ENCODE measurements at regions not wholly inside any gene's neighbourhood (a gene's known extent, or its start where the extent isn't known, plus 50 kb on each side); places are given as distances from the start of the nearest gene placed in this dataset.

- Histone ChIP-seq H3K36me3 (ENCODE audit: control insufficient read depth in 4 of 4, insufficient read depth in 4 of 4, low read length in 3 of 4) (no peaks in the 10 kb centered on the region), H3K4me3 (ENCODE audit: control insufficient read depth in 1 of 7, extremely low read depth in 1 of 7, insufficient read depth in 4 of 7, low read depth in 2 of 7, low read length in 6 of 7) (no peak overlapping the region), H3K27ac (ENCODE audit: insufficient read depth in 1 of 2, low read depth in 1 of 2, low read length in 2 of 2, poor library complexity in 1 of 2, severe bottlenecking in 2 of 2) (no peak overlapping the region), H3K9me3 (ENCODE audit: control extremely low read depth in 1 of 5, control insufficient read depth in 4 of 5, insufficient read depth in 2 of 5, low read depth in 1 of 5, low read length in 4 of 5) (peaks cover 0 to 4% (median 2%) of the 10 kb centered on the region in 5 experiments), H3K4me1 (ENCODE audit: control extremely low read depth in 1 of 4, control insufficient read depth in 4 of 4, insufficient read depth in 4 of 4, low read length in 3 of 4) (no peaks in the 10 kb centered on the region), H3K27me3 (replicated peaks in 2 of 5; ENCODE audit: control insufficient read depth in 4 of 5, insufficient read depth in 5 of 5, low read length in 4 of 5) (no peaks in the 10 kb centered on the region)
- no peak for DNase-seq
- WGBS (ENCODE audit: insufficient coverage), result 100% methylated on average over 2 of the region's 2 CpGs
- ChIA-PET POLR2A (no interaction called here), CTCF (no interaction called here)
These were observed 112.2 kb downstream of the TES start for GRCh38 chr7:116322541-116322940.

- H3K4me1 ChIP-seq (ENCODE audit: control extremely low read depth in 1 of 4, control insufficient read depth in 4 of 4, insufficient read depth in 4 of 4, low read length in 3 of 4), result no peaks in the 10 kb centered on the region
- DNase-seq, result peak in 2 of 3 donors; percentile 20 to 24
- H3K9me3 ChIP-seq (ENCODE audit: control extremely low read depth in 1 of 5, control insufficient read depth in 4 of 5, insufficient read depth in 2 of 5, low read depth in 1 of 5, low read length in 4 of 5), result peaks cover 0 to 2% (median under 1%) of the 10 kb centered on the region in 5 experiments
- ChIA-PET CTCF (no interaction called here), POLR2A (no interaction called here)
- no peak overlapping the region for H3K27ac ChIP-seq (ENCODE audit: insufficient read depth in 1 of 2, low read depth in 1 of 2, low read length in 2 of 2, poor library complexity in 1 of 2, severe bottlenecking in 2 of 2)
- no peak overlapping the region for H3K4me3 ChIP-seq (ENCODE audit: control insufficient read depth in 1 of 7, extremely low read depth in 1 of 7, insufficient read depth in 4 of 7, low read depth in 2 of 7, low read length in 6 of 7)
- no peaks in the 10 kb centered on the region for H3K36me3 ChIP-seq (ENCODE audit: control insufficient read depth in 4 of 4, insufficient read depth in 4 of 4, low read length in 3 of 4)
- no peaks in the 10 kb centered on the region for H3K27me3 ChIP-seq (replicated peaks in 2 of 5; ENCODE audit: control insufficient read depth in 4 of 5, insufficient read depth in 5 of 5, low read length in 4 of 5)
- 100% methylated on average over 1 of the region's 2 CpGs for WGBS (ENCODE audit: insufficient coverage)
These were observed 114.2 kb downstream of the TES start for GRCh38 chr7:116324582-116324981.

GRCh38 chr7:116325517-116325916 lies 115.2 kb downstream of the TES start:
- no peaks in the 10 kb centered on the region for H3K27me3 ChIP-seq (replicated peaks in 2 of 5; ENCODE audit: control insufficient read depth in 4 of 5, insufficient read depth in 5 of 5, low read length in 4 of 5)
- no peak overlapping the region for H3K4me3 ChIP-seq (ENCODE audit: control insufficient read depth in 1 of 7, extremely low read depth in 1 of 7, insufficient read depth in 4 of 7, low read depth in 2 of 7, low read length in 6 of 7)
- H3K9me3 ChIP-seq (ENCODE audit: control extremely low read depth in 1 of 5, control insufficient read depth in 4 of 5, insufficient read depth in 2 of 5, low read depth in 1 of 5, low read length in 4 of 5), result peaks cover 0 to 2% (median 0%) of the 10 kb centered on the region in 5 experiments
- 100% methylated on average over 2 of the region's 3 CpGs for WGBS (ENCODE audit: insufficient coverage)
- no peaks in the 10 kb centered on the region for H3K4me1 ChIP-seq (ENCODE audit: control extremely low read depth in 1 of 4, control insufficient read depth in 4 of 4, insufficient read depth in 4 of 4, low read length in 3 of 4)
- DNase-seq, result no peak
- no peak overlapping the region for H3K27ac ChIP-seq (ENCODE audit: insufficient read depth in 1 of 2, low read depth in 1 of 2, low read length in 2 of 2, poor library complexity in 1 of 2, severe bottlenecking in 2 of 2)
- H3K36me3 ChIP-seq (ENCODE audit: control insufficient read depth in 4 of 4, insufficient read depth in 4 of 4, low read length in 3 of 4), result no peaks in the 10 kb centered on the region
- ChIA-PET CTCF (no interaction called here), POLR2A (no interaction called here)

GRCh38 chr7:116327135-116327534 lies 116.8 kb downstream of the TES start:
- no CpG with 5 or more reads among the region's 4 CpGs for WGBS (ENCODE audit: insufficient coverage)
- CTCF ChIA-PET, result no interaction called here
- no peaks in the 10 kb centered on the region for H3K4me1 ChIP-seq (ENCODE audit: control extremely low read depth in 1 of 4, control insufficient read depth in 4 of 4, insufficient read depth in 4 of 4, low read length in 3 of 4)
- POLR2A ChIA-PET, result no interaction called here
- no peak for DNase-seq
- no peaks in the 10 kb centered on the region for H3K27me3 ChIP-seq (replicated peaks in 2 of 5; ENCODE audit: control insufficient read depth in 4 of 5, insufficient read depth in 5 of 5, low read length in 4 of 5)
- no peaks in the 10 kb centered on the region for H3K36me3 ChIP-seq (ENCODE audit: control insufficient read depth in 4 of 4, insufficient read depth in 4 of 4, low read length in 3 of 4)
- peaks cover 0 to 2% (median 0%) of the 10 kb centered on the region in 5 experiments for H3K9me3 ChIP-seq (ENCODE audit: control extremely low read depth in 1 of 5, control insufficient read depth in 4 of 5, insufficient read depth in 2 of 5, low read depth in 1 of 5, low read length in 4 of 5)
- H3K27ac ChIP-seq (ENCODE audit: insufficient read depth in 1 of 2, low read depth in 1 of 2, low read length in 2 of 2, poor library complexity in 1 of 2, severe bottlenecking in 2 of 2), result no peak overlapping the region
- no peak overlapping the region for H3K4me3 ChIP-seq (ENCODE audit: control insufficient read depth in 1 of 7, extremely low read depth in 1 of 7, insufficient read depth in 4 of 7, low read depth in 2 of 7, low read length in 6 of 7)

GRCh38 chr7:116327752-116328151 lies 117.4 kb downstream of the TES start:
- H3K4me3 ChIP-seq (ENCODE audit: control insufficient read depth in 1 of 7, extremely low read depth in 1 of 7, insufficient read depth in 4 of 7, low read depth in 2 of 7, low read length in 6 of 7), result no peak overlapping the region
- H3K36me3 ChIP-seq (ENCODE audit: control insufficient read depth in 4 of 4, insufficient read depth in 4 of 4, low read length in 3 of 4), result no peaks in the 10 kb centered on the region
- POLR2A ChIA-PET, result no interaction called here
- H3K9me3 ChIP-seq (ENCODE audit: control extremely low read depth in 1 of 5, control insufficient read depth in 4 of 5, insufficient read depth in 2 of 5, low read depth in 1 of 5, low read length in 4 of 5), result peaks cover 0 to 4% (median 0%) of the 10 kb centered on the region in 5 experiments
- H3K27ac ChIP-seq (ENCODE audit: insufficient read depth in 1 of 2, low read depth in 1 of 2, low read length in 2 of 2, poor library complexity in 1 of 2, severe bottlenecking in 2 of 2), result no peak overlapping the region
- CTCF ChIA-PET, result interaction anchor here (1.1 kb wide), 1 partner anchor 11 kb away, joined by 3 read pairs; no protein-coding TSS in a partner anchor
- no peaks in the 10 kb centered on the region for H3K27me3 ChIP-seq (replicated peaks in 2 of 5; ENCODE audit: control insufficient read depth in 4 of 5, insufficient read depth in 5 of 5, low read length in 4 of 5)
- WGBS (ENCODE audit: insufficient coverage), result no CpG with 5 or more reads among the region's 7 CpGs
- H3K4me1 ChIP-seq (ENCODE audit: control extremely low read depth in 1 of 4, control insufficient read depth in 4 of 4, insufficient read depth in 4 of 4, low read length in 3 of 4), result no peaks in the 10 kb centered on the region
- no peak for DNase-seq

GRCh38 chr7:116328161-116328560 lies 117.8 kb downstream of the TES start:
- CTCF ChIA-PET, result interaction anchor here (1.1 kb wide), 1 partner anchor 10 kb away, joined by 3 read pairs; no protein-coding TSS in a partner anchor
- no CpG with 5 or more reads among the region's 1 CpG for WGBS (ENCODE audit: insufficient coverage)
- Histone ChIP-seq H3K27ac (ENCODE audit: insufficient read depth in 1 of 2, low read depth in 1 of 2, low read length in 2 of 2, poor library complexity in 1 of 2, severe bottlenecking in 2 of 2) (no peak overlapping the region), H3K4me1 (ENCODE audit: control extremely low read depth in 1 of 4, control insufficient read depth in 4 of 4, insufficient read depth in 4 of 4, low read length in 3 of 4) (no peaks in the 10 kb centered on the region), H3K9me3 (ENCODE audit: control extremely low read depth in 1 of 5, control insufficient read depth in 4 of 5, insufficient read depth in 2 of 5, low read depth in 1 of 5, low read length in 4 of 5) (peaks cover 0 to 4% (median 0%) of the 10 kb centered on the region in 5 experiments), H3K27me3 (replicated peaks in 2 of 5; ENCODE audit: control insufficient read depth in 4 of 5, insufficient read depth in 5 of 5, low read length in 4 of 5) (no peaks in the 10 kb centered on the region), H3K36me3 (ENCODE audit: control insufficient read depth in 4 of 4, insufficient read depth in 4 of 4, low read length in 3 of 4) (no peaks in the 10 kb centered on the region), H3K4me3 (ENCODE audit: control insufficient read depth in 1 of 7, extremely low read depth in 1 of 7, insufficient read depth in 4 of 7, low read depth in 2 of 7, low read length in 6 of 7) (no peak overlapping the region)
- POLR2A ChIA-PET, result no interaction called here
- no peak for DNase-seq

- H3K4me1 ChIP-seq (ENCODE audit: control extremely low read depth in 1 of 4, control insufficient read depth in 4 of 4, insufficient read depth in 4 of 4, low read length in 3 of 4), result no peaks in the 10 kb centered on the region
- ChIA-PET CTCF (no interaction called here), POLR2A (no interaction called here)
- peaks cover 0 to 4% (median 0%) of the 10 kb centered on the region in 5 experiments for H3K9me3 ChIP-seq (ENCODE audit: control extremely low read depth in 1 of 5, control insufficient read depth in 4 of 5, insufficient read depth in 2 of 5, low read depth in 1 of 5, low read length in 4 of 5)
- no peaks in the 10 kb centered on the region for H3K36me3 ChIP-seq (ENCODE audit: control insufficient read depth in 4 of 4, insufficient read depth in 4 of 4, low read length in 3 of 4)
- no peak overlapping the region for H3K4me3 ChIP-seq (ENCODE audit: control insufficient read depth in 1 of 7, extremely low read depth in 1 of 7, insufficient read depth in 4 of 7, low read depth in 2 of 7, low read length in 6 of 7)
- no peak overlapping the region for H3K27ac ChIP-seq (ENCODE audit: insufficient read depth in 1 of 2, low read depth in 1 of 2, low read length in 2 of 2, poor library complexity in 1 of 2, severe bottlenecking in 2 of 2)
- no CpG with 5 or more reads among the region's 1 CpG for WGBS (ENCODE audit: insufficient coverage)
- no peak for DNase-seq
- no peaks in the 10 kb centered on the region for H3K27me3 ChIP-seq (replicated peaks in 2 of 5; ENCODE audit: control insufficient read depth in 4 of 5, insufficient read depth in 5 of 5, low read length in 4 of 5)
These were observed 119.6 kb downstream of the TES start for GRCh38 chr7:116329686-116330503.

All from common myeloid progenitor, CD34-positive (primary cell).